ENCODE measurements at regions not wholly inside any gene's neighbourhood (a gene's known extent, or its start where the extent isn't known, plus 50 kb on each side); places are given as distances from the start of the nearest gene placed in this dataset.

DNA sequence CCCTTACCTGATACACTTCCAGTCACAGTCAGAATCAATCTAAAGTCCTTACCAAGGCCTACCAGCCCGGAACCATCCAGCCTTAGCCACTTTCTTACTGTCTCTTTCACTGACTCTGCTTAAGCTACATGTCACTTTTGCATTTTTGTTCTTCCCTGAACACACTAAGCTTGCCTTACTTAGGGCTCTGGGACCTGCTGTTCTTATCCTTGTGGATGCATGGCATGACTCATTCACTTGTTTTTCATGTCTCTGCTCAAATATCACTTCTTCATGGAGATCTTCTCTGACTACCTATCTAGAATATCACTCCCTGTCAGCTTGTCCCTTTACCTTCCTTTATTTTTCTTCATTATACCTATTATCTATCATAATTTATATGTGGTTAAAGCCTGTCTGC is 65.6 kb upstream of the ZDHHC17 start:
- 89 to 100% (median 100%) methylated on average over 1 of the region's 1 CpG for WGBS, 5 donors
- Histone ChIP-seq H3K27ac (no peak overlapping the region), H3K9me3 (no peaks in the 10 kb centered on the region), H3K4me3 (no peak overlapping the region), H3K4me1 (peaks cover 0 to 8% (median 3%) of the 10 kb centered on the region in 6 donors), H3K36me3 (no peaks in the 10 kb centered on the region), H3K27me3 (replicated peaks in 1 of 7) (no peaks in the 10 kb centered on the region)
- TF ChIP-seq POLR2A (IDR thresholded peaks at IDR 0.05) (no peak), POLR2AphosphoS5 (IDR thresholded peaks at IDR 0.05) (no peak)
- TF ChIP-seq, protein P1, sequence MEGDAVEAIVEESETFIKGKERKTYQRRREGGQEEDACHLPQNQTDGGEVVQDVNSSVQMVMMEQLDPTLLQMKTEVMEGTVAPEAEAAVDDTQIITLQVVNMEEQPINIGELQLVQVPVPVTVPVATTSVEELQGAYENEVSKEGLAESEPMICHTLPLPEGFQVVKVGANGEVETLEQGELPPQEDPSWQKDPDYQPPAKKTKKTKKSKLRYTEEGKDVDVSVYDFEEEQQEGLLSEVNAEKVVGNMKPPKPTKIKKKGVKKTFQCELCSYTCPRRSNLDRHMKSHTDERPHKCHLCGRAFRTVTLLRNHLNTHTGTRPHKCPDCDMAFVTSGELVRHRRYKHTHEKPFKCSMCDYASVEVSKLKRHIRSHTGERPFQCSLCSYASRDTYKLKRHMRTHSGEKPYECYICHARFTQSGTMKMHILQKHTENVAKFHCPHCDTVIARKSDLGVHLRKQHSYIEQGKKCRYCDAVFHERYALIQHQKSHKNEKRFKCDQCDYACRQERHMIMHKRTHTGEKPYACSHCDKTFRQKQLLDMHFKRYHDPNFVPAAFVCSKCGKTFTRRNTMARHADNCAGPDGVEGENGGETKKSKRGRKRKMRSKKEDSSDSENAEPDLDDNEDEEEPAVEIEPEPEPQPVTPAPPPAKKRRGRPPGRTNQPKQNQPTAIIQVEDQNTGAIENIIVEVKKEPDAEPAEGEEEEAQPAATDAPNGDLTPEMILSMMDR (IDR thresholded peaks at IDR 0.05 in 8 of 11, conservative IDR thresholded peaks at IDR 0.05 in 3 of 11) = no peak
- no peak for DNase-seq
- intact Hi-C loops (cut with DNase I; ENCODE audit: low total_unique reads) = no loop called here

GRCh38 chr12:76698966-76699365 is 64.9 kb upstream of the ZDHHC17 start:
- TF ChIP-seq POLR2AphosphoS5 (IDR thresholded peaks at IDR 0.05) (no peak), POLR2A (IDR thresholded peaks at IDR 0.05) (no peak)
- TF ChIP-seq, protein P1 (IDR thresholded peaks at IDR 0.05 in 8 of 11, conservative IDR thresholded peaks at IDR 0.05 in 3 of 11) = no peak
- peaks cover 0 to 11% (median 4%) of the 10 kb centered on the region in 6 donors for H3K4me1 ChIP-seq
- no peak overlapping the region for H3K27ac ChIP-seq
- no peak overlapping the region for H3K4me3 ChIP-seq
- intact Hi-C loops (cut with DNase I; ENCODE audit: low total_unique reads) = no loop called here
- WGBS, 5 donors = 79 to 89% (median 83%) methylated on average over 7 of the region's 7 CpGs
- no peaks in the 10 kb centered on the region for H3K9me3 ChIP-seq
- no peaks in the 10 kb centered on the region for H3K36me3 ChIP-seq
- DNase-seq = no peak
- H3K27me3 ChIP-seq (replicated peaks in 1 of 7) = no peaks in the 10 kb centered on the region

GRCh38 chr12:76701690-76702089 is 62.2 kb upstream of the ZDHHC17 start:
- DNase-seq = no peak
- Histone ChIP-seq H3K27ac (no peak overlapping the region), H3K4me3 (no peak overlapping the region), H3K4me1 (peaks cover 0 to 11% (median 4%) of the 10 kb centered on the region in 6 donors), H3K36me3 (no peaks in the 10 kb centered on the region), H3K27me3 (replicated peaks in 1 of 7) (no peaks in the 10 kb centered on the region), H3K9me3 (no peaks in the 10 kb centered on the region)
- TF ChIP-seq, protein P1 (IDR thresholded peaks at IDR 0.05 in 8 of 11, conservative IDR thresholded peaks at IDR 0.05 in 3 of 11) = no peak
- TF ChIP-seq POLR2AphosphoS5 (IDR thresholded peaks at IDR 0.05) = no peak
- 89 to 100% (median 95%) methylated on average over 1 of the region's 1 CpG for WGBS, 5 donors
- intact Hi-C loops (cut with DNase I; ENCODE audit: low total_unique reads) = no loop called here

GRCh38 chr12:76702946-76703345 is 61.0 kb upstream of the ZDHHC17 start:
- 92 to 99% (median 95%) methylated on average over 4 of the region's 4 CpGs for WGBS, 5 donors
- no peak for TF ChIP-seq POLR2A (IDR thresholded peaks at IDR 0.05)
- TF ChIP-seq, protein P1 (IDR thresholded peaks at IDR 0.05 in 8 of 11, conservative IDR thresholded peaks at IDR 0.05 in 3 of 11) = no peak
- TF ChIP-seq POLR2AphosphoS5 (IDR thresholded peaks at IDR 0.05) = no peak
- peaks cover 0 to 7% (median 1%) of the 10 kb centered on the region in 6 donors for H3K4me1 ChIP-seq
- no peaks in the 10 kb centered on the region for H3K36me3 ChIP-seq
- H3K9me3 ChIP-seq = no peaks in the 10 kb centered on the region
- H3K27me3 ChIP-seq (replicated peaks in 1 of 7) = no peaks in the 10 kb centered on the region
- no peak overlapping the region for H3K27ac ChIP-seq
- intact Hi-C loops (cut with DNase I; ENCODE audit: low total_unique reads) = no loop called here
- no peak for DNase-seq
- no peak overlapping the region for H3K4me3 ChIP-seq

Data from spleen (tissue), 11 donors.